ENCODE measurements at regions not wholly inside any gene's neighbourhood (a gene's known extent, or its start where the extent isn't known, plus 50 kb on each side); places are given as distances from the start of the nearest gene placed in this dataset.

DNA sequence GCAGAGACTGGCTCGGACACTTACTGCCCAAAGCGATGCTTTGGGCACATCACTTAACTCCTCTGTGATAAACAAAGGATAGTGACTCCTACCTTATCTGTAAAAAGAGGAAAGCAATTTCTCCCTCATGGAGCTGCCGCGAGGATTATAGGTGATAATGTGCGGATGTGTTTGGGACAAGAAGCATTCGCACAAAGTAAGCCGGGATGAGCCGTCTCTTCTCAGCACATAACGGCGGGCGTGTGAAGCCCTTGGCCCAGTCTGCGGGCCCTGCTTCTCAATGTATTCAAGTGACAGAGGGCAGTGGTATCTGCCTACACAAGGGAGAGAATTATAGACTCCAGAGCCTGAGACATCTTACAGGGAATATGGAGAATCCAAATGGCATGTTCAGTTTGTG, 550.3 kb upstream of the CPEB2 start:
- H3K27me3 Mint-ChIP-seq: peaks cover 0 to 2% (median 0%) of the 10 kb centered on the region in 5 donors
- no peaks in the 10 kb centered on the region for H3K4me1 Mint-ChIP-seq
- H3K9me3 Mint-ChIP-seq: peaks cover 0 to 2% (median 0%) of the 10 kb centered on the region in 9 donors
- H3K36me3 Mint-ChIP-seq: no peaks in the 10 kb centered on the region
- no peak overlapping the region for H3K27ac Mint-ChIP-seq
- no peak overlapping the region for H3K4me3 Mint-ChIP-seq
- POLR2A ChIA-PET: no interaction called here
- DNase-seq (no peak), ATAC-seq (no peak)

DNA sequence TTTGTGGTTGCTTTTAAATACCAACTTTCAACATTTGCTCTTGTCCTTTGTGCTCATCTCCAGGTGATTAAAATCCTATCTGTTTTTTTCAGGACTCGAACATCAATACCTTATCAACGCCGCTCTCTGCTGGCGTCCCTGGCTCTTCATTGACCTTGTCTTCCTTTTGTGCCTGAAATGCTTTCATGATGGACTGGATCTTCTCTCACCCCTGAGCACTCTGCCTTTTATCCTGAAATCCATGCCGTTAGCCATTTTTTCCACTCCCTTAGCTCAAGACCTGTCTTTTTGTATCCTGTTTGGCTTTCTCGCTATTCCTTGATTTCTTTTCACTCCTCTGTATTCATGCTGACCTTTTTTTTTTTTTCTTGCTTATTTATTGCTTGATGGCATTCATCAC, 549.5 kb upstream of the CPEB2 start:
- H3K9me3 Mint-ChIP-seq: peaks cover 0 to 2% (median 0%) of the 10 kb centered on the region in 9 donors
- POLR2A ChIA-PET: no interaction called here
- ATAC-seq (no peak), DNase-seq (no peak)
- H3K27ac Mint-ChIP-seq: no peak overlapping the region
- H3K36me3 Mint-ChIP-seq: no peaks in the 10 kb centered on the region
- H3K4me3 Mint-ChIP-seq: no peak overlapping the region
- no peaks in the 10 kb centered on the region for H3K4me1 Mint-ChIP-seq
- peaks cover 0 to 2% (median 0%) of the 10 kb centered on the region in 5 donors for H3K27me3 Mint-ChIP-seq

DNA sequence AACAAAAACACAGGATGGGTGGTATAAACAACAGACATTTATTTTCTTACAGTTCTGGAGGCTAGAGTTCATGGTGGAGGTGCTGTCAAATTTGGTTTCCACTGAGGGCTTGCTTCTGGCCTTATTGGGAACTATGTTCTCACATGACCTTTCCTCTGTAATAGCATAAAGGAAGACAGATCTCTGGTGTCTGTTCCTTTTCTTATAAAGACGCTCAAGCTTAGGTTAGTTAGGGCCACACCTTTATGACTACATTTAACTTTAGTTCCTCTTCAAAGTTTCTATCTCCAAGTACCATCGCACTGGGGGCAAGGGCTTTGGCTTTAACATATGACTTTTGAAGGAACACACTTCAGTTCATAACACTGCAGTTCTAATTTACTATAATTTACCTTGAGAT, 543.8 kb upstream of the CPEB2 start:
- Mint-ChIP-seq H3K36me3 (no peaks in the 10 kb centered on the region), H3K9me3 (peaks cover 0 to 3% (median 0%) of the 10 kb centered on the region in 9 donors), H3K27ac (no peak overlapping the region), H3K4me1 (no peaks in the 10 kb centered on the region), H3K4me3 (no peak overlapping the region), H3K27me3 (peaks cover 0 to 1% (median 0%) of the 10 kb centered on the region in 5 donors)
- DNase-seq: no peak
- POLR2A ChIA-PET: no interaction called here
- ATAC-seq: no peak

DNA sequence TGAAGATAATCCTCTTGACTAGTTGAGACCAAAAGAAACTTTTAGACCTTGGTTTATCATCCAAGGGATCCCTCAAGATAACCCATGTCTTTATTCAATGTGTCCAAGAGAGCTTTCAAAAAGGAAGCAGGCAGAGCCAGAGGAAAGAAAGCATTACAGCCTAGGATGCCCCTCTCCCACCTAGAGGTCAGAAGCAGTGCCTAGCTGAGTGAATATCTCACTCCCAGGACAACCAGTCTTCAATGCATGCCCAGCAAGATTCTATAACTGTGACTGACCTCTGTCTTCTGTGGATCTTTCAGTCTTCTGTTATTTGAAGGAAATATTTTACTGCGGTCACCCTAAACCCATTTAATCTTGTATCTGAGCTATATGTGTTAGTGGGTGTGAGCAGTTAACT, 537.2 kb upstream of the CPEB2 start:
- Mint-ChIP-seq H3K4me3 (no peak overlapping the region), H3K27ac (no peak overlapping the region), H3K9me3 (peaks cover 0 to 9% (median 0%) of the 10 kb centered on the region in 9 donors), H3K36me3 (no peaks in the 10 kb centered on the region), H3K27me3 (peaks cover 0 to 9% (median 5%) of the 10 kb centered on the region in 5 donors), H3K4me1 (no peaks in the 10 kb centered on the region)
- POLR2A ChIA-PET: no interaction called here
- ATAC-seq (no peak), DNase-seq (no peak)

DNA sequence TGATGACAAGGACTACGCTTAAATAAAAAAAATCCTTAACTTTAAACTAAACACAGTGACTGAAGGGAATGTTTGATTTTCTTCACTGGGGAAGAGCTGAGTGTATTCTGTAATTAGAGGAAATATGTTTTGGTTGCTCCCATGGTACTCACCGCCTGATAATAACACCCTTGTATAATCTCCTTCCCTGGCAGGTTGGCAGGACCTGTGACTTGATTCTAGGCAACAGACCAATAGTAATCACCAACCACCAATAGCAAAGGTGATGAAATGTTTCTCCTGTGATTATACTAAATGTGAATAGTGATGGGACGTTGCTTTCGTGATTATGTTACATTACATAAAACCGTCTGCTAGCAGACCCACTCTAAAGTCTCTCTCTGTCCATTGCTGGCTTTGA, 536.8 kb upstream of the CPEB2 start:
- H3K36me3 Mint-ChIP-seq: no peaks in the 10 kb centered on the region
- peaks cover 0 to 9% (median 5%) of the 10 kb centered on the region in 5 donors for H3K27me3 Mint-ChIP-seq
- DNase-seq (no peak), ATAC-seq (no peak)
- H3K27ac Mint-ChIP-seq: no peak overlapping the region
- no peaks in the 10 kb centered on the region for H3K4me1 Mint-ChIP-seq
- H3K9me3 Mint-ChIP-seq: peaks cover 0 to 9% (median 0%) of the 10 kb centered on the region in 9 donors
- no peak overlapping the region for H3K4me3 Mint-ChIP-seq
- POLR2A ChIA-PET: no interaction called here

DNA sequence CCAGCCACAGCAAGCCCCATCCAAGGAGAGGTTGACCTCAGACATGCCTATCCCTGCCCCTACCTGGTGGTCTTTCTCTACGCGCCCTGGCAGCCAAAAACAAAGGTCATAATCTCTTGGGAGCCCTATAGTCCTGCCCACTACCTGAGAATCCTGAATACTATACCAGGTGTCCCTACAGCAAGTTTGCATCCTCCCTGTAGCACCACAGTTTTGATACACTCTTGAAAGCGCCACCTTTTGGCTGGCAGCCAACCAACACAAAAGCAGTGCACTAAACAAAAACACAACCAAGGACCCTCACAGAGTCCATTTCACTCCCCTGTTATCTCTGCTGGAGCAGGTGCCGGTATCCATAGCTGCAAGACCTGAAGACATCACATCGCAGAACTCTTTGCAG, 523.8 kb upstream of the CPEB2 start:
- H3K36me3 Mint-ChIP-seq: no peaks in the 10 kb centered on the region

DNA sequence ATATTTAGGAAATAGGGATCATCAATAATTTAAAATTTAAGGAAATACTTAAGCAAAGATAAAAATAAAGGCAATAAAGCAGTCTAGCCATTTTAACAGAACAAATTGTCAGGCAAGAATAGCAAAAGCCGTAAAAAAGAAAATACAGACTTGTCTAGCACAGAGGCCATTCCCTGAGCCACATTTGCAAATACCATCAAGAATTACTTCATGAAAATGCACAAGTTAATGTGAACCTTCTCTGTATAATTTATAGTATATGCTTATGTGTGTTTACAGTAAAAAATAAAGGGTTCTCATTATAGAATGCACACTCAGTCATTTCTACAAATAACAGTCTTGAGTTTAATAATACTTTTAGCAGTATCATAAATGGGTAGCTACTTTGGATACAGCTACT, 505.9 kb upstream of the CPEB2 start:
- POLR2A ChIA-PET: no interaction called here
- Mint-ChIP-seq H3K4me1 (no peaks in the 10 kb centered on the region), H3K9me3 (peaks cover 0 to 6% (median 0%) of the 10 kb centered on the region in 9 donors), H3K36me3 (no peaks in the 10 kb centered on the region), H3K27me3 (peaks cover 0 to 5% (median 0%) of the 10 kb centered on the region in 5 donors), H3K27ac (peak overlapping the region in 1 of 10 donors; percentile 9), H3K4me3 (no peak overlapping the region)
- no peak for DNase-seq
- no peak for ATAC-seq

More for the DNA sequence above, 523.8 kb upstream of the CPEB2 start:
- peaks cover 0 to 17% (median 3%) of the 10 kb centered on the region in 9 donors for H3K9me3 Mint-ChIP-seq
- DNase-seq: no peak
- H3K4me3 Mint-ChIP-seq: no peak overlapping the region
- H3K27ac Mint-ChIP-seq: no peak overlapping the region
- peaks cover 2 to 23% (median 12%) of the 10 kb centered on the region in 5 donors for H3K27me3 Mint-ChIP-seq
- no peak for ATAC-seq
- POLR2A ChIA-PET: no interaction called here
- no peaks in the 10 kb centered on the region for H3K4me1 Mint-ChIP-seq

DNA sequence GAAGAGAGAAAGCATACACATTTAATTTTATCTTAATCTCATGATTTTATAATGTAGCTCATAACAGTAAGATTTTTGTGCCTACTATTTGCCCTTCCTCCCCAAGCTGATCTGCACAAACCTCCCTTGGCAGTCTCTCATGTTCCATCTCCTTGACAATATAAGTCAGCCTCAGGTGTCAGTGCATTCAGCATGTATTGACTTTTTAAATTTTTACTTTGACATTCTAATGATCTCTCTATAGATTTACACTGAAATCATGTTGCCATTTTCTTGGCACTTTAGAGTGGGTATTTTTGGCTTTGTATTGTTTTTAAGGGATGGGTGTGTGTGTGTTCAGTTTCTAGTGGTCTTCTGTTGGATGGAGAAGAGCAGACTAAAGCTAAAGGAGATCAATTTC, 505.3 kb upstream of the CPEB2 start:
- no peak for DNase-seq
- H3K27me3 Mint-ChIP-seq: peaks cover 0 to 5% (median 0%) of the 10 kb centered on the region in 5 donors
- H3K36me3 Mint-ChIP-seq: no peaks in the 10 kb centered on the region
- POLR2A ChIA-PET: no interaction called here
- H3K9me3 Mint-ChIP-seq: peaks cover 0 to 6% (median 0%) of the 10 kb centered on the region in 9 donors
- H3K4me3 Mint-ChIP-seq: no peak overlapping the region
- no peak overlapping the region for H3K27ac Mint-ChIP-seq
- H3K4me1 Mint-ChIP-seq: no peaks in the 10 kb centered on the region
- ATAC-seq: no peak

DNA sequence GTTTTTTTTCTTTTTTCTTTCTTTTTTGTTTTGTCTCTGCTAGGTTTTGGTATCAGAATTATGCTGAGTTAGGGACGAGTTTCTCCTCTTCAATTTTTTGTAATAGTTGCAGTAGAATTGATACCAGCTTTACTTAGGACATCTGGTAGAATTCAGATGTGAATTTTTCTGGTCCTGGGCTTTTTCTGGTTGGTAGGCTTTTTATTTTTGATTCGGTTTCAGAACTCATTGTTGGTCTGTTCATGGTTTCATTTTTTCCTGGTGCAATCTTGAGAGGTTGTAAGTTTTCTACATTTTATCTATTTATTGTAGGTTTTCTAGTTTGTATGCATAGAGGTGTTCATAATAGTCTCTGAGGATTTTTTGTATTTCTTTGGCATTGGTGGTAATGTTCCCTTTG, 498.1 kb upstream of the CPEB2 start:
- ATAC-seq (no peak), DNase-seq (no peak)
- H3K4me3 Mint-ChIP-seq: no peak overlapping the region
- peaks cover 0 to 10% (median 4%) of the 10 kb centered on the region in 5 donors for H3K27me3 Mint-ChIP-seq
- no peaks in the 10 kb centered on the region for H3K36me3 Mint-ChIP-seq
- H3K9me3 Mint-ChIP-seq: peaks cover 0 to 7% (median 0%) of the 10 kb centered on the region in 9 donors
- no peaks in the 10 kb centered on the region for H3K4me1 Mint-ChIP-seq
- no peak overlapping the region for H3K27ac Mint-ChIP-seq
- POLR2A ChIA-PET: no interaction called here

DNA sequence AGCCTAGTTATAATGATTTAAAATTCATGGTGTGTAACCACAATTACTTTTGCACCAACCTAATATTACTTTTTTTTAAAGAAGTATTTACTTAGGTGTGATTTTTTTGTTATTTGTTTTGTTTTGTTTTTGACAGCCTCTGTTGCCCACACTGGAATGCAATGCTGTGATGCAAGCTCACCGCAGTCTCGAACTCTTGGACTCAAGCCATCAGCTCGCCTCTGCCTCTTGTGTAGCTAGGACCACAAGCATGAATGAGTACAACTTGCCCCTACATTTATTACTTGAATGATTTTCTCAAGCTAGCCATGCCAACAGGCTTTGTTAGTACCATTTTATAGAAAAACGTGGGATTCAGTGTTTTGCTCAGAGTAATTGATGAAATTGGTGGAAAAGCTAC, 488.8 kb upstream of the CPEB2 start:
- H3K4me3 Mint-ChIP-seq: no peak overlapping the region
- DNase-seq: no peak
- no peak overlapping the region for H3K27ac Mint-ChIP-seq
- H3K36me3 Mint-ChIP-seq: no peaks in the 10 kb centered on the region
- POLR2A ChIA-PET: no interaction called here
- no peak for ATAC-seq
- peaks cover 0 to 2% (median 0%) of the 10 kb centered on the region in 9 donors for H3K9me3 Mint-ChIP-seq
- H3K27me3 Mint-ChIP-seq: peaks cover 0 to 7% (median under 1%) of the 10 kb centered on the region in 5 donors
- H3K4me1 Mint-ChIP-seq: no peaks in the 10 kb centered on the region

DNA sequence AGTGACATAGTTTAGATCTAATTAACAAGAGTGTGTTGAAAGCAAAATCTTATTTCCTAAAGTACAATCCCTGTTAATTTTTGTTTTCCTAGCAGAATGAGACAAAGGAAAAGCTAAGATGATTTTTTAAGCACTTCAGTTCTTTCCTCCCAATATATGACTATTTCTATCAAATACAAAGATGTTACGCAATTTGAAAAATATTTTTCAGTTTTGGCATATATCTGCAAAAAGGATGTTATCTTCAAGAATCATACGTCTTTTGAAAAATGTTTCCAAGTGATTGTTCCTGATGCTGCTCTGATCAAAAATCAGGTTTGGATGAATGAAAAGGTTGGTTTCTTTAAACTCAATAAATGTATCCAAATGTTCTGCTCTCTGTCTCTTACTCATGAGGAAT, 486.7 kb upstream of the CPEB2 start:
- no peak overlapping the region for H3K4me3 Mint-ChIP-seq
- POLR2A ChIA-PET: no interaction called here
- no peak for ATAC-seq

DNA sequence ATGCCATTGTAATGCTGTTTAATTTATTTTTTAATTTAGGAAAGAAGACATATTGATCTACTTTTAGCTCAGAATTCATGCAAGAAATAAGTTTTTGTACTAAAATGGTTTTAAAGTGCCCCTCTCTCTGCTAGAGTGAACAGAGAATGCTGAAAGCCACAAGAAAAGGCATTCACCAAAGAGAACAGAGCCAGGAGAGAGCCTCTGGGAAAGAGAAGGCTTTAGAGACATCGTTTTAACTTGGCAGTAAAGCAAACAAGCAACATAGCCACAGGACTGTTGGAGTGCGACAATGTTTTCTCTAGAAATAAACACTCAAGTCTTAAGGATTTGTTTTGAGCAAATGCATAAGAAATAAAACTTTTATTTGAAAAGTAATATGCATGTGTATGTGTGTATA, 484.1 kb upstream of the CPEB2 start:
- POLR2A ChIA-PET: no interaction called here
- H3K36me3 Mint-ChIP-seq: no peaks in the 10 kb centered on the region
- peaks cover 0 to 6% (median 0%) of the 10 kb centered on the region in 9 donors for H3K9me3 Mint-ChIP-seq
- ATAC-seq (no peak), DNase-seq (no peak)
- H3K4me3 Mint-ChIP-seq: no peak overlapping the region
- H3K27ac Mint-ChIP-seq: no peak overlapping the region
- peaks cover 0 to 10% (median 4%) of the 10 kb centered on the region in 5 donors for H3K27me3 Mint-ChIP-seq
- no peaks in the 10 kb centered on the region for H3K4me1 Mint-ChIP-seq

More for the DNA sequence above, 486.7 kb upstream of the CPEB2 start:
- Mint-ChIP-seq H3K27me3 (peaks cover 0 to 7% (median 3%) of the 10 kb centered on the region in 5 donors), H3K4me1 (no peaks in the 10 kb centered on the region), H3K27ac (no peak overlapping the region), H3K9me3 (peaks cover 0 to 1% (median 0%) of the 10 kb centered on the region in 9 donors), H3K36me3 (no peaks in the 10 kb centered on the region)
- DNase-seq: no peak

DNA sequence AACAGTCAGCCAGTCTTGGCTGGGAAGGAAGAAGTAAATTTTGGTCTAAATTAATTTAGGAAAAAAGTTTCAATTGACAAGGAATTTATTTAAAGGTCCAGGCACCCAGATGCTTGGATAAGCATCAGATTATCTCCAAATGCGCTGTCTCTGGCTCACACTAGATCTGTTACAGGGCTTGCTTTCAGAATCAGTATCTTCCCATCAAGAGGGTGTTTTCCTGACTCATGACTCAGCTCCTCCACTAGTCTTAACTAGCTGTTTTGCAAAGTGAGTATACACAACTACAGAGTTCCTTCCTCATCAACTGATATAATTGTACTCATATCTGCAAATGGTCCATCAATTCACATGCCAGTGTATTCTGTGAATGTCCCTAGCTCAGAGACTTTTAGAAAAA, 482.1 kb upstream of the CPEB2 start:
- ATAC-seq (no peak), DNase-seq (no peak)
- POLR2A ChIA-PET: no interaction called here
- Mint-ChIP-seq H3K27me3 (peaks cover 0 to 9% (median 0%) of the 10 kb centered on the region in 5 donors), H3K4me1 (no peaks in the 10 kb centered on the region), H3K27ac (no peak overlapping the region), H3K36me3 (no peaks in the 10 kb centered on the region), H3K4me3 (no peak overlapping the region), H3K9me3 (peaks cover 0 to 9% (median 0%) of the 10 kb centered on the region in 9 donors)

DNA sequence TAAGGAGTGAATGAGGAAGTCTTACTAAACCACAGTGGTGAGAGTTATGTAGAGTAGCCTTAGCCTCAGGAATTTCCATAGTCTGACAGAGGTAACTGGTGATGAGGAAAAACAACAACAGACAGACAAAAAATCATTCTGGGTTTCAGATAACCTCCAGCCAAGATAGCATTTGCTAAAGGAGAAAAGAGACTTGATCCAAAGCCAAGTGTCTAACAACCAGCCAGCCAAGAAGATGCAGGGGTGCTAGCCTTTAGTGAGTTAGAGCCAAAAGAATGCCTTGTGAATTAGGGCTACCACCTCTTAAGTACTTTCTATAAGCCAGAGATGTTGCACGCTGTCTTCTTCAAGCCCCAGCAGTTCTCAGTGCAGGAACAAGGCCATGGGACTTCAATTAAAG, 478.0 kb upstream of the CPEB2 start:
- DNase-seq (no peak), ATAC-seq (no peak)
- Mint-ChIP-seq H3K36me3 (no peaks in the 10 kb centered on the region), H3K9me3 (peaks cover 0 to 9% (median 0%) of the 10 kb centered on the region in 9 donors), H3K27ac (no peak overlapping the region), H3K4me1 (no peaks in the 10 kb centered on the region), H3K4me3 (no peak overlapping the region), H3K27me3 (peaks cover 0 to 6% (median 2%) of the 10 kb centered on the region in 5 donors)
- POLR2A ChIA-PET: no interaction called here

Data from naive thymus-derived CD8-positive, alpha-beta T cell (primary cell).